Karpas-422 (cell line): ENCODE measurements at regions not wholly inside any gene's neighbourhood (a gene's known extent, or its start where the extent isn't known, plus 50 kb on each side); places are given as distances from the start of the nearest gene placed in this dataset.

ENCODE experiments used
- DNase-seq: peaks from one replicate; pipeline ENCODE4 v3.0.0-alpha.2; 2015
- H2AFZ ChIP-seq: fragments of 200-600 bp; sonication (generic); 2 replicates; pipeline ENCODE4 v1.6.1; 2014; ENCODE audit warnings: antibody characterized with exemption, low read length, mixed read lengths
- H3K27ac ChIP-seq: fragments of 200-600 bp; sonication (generic); 2 replicates; pipeline ENCODE4 v1.5.1; 2014; ENCODE audit warnings: mild to moderate bottlenecking, low read length, moderate library complexity
- H3K27me3 ChIP-seq: fragments of 200-600 bp; sonication (generic); 2 replicates; pipeline ENCODE4 v1.6.1; 2014; ENCODE audit warnings: low read length, mixed read lengths
- H3K36me3 ChIP-seq: fragments of 200-600 bp; sonication (generic); 2 replicates; pipeline ENCODE4 v1.6.1; 2014; ENCODE audit warnings: low read length, mixed read lengths; ENCODE audit not compliant: insufficient read depth
- H3K4me1 ChIP-seq: fragments of 200-600 bp; sonication (generic); 2 replicates; pipeline ENCODE4 v1.6.1; 2014; ENCODE audit warnings: mild to moderate bottlenecking, low read length, mixed read lengths
- H3K4me2 ChIP-seq: fragments of 200-600 bp; sonication (generic); 2 replicates; pipeline ENCODE4 v1.6.1; 2014; ENCODE audit warnings: low read length, low read depth, mild to moderate bottlenecking; ENCODE audit not compliant: poor library complexity, severe bottlenecking
- H3K4me3 ChIP-seq: fragments of 200-600 bp; sonication (generic); 2 replicates; pipeline ENCODE4 v1.5.1; 2014; ENCODE audit warnings: mild to moderate bottlenecking, antibody characterized with exemption, low read length, mixed read lengths
- H3K79me2 ChIP-seq: fragments of 200-600 bp; sonication (generic); 2 replicates; pipeline ENCODE4 v1.6.1; 2014; ENCODE audit warnings: mild to moderate bottlenecking, low read length, mixed read lengths
- H3K9ac ChIP-seq: fragments of 200-600 bp; sonication (generic); 2 replicates; pipeline ENCODE4 v1.6.0; 2014; ENCODE audit warnings: low read length
- H3K9me2 ChIP-seq: fragments of 200-600 bp; sonication (generic), shearing (Covaris generic); replicated peaks from 2 replicates; pipeline ENCODE4 v1.6.0; 2014; ENCODE audit warnings: mild to moderate bottlenecking, low read length, moderate library complexity; ENCODE audit not compliant: insufficient read depth
- H3K9me3 ChIP-seq: fragments of 300-700, 200-600 bp; sonication (generic); 2 replicates; pipeline ENCODE4 v1.6.1; 2014; ENCODE audit warnings: low read length, mixed read lengths
- H4K20me1 ChIP-seq: fragments of 200-600 bp; sonication (generic); 2 replicates; pipeline ENCODE4 v1.6.1; 2014; ENCODE audit warnings: mild to moderate bottlenecking, antibody characterized with exemption, low read length, low read depth; ENCODE audit not compliant: insufficient read depth

DNA sequence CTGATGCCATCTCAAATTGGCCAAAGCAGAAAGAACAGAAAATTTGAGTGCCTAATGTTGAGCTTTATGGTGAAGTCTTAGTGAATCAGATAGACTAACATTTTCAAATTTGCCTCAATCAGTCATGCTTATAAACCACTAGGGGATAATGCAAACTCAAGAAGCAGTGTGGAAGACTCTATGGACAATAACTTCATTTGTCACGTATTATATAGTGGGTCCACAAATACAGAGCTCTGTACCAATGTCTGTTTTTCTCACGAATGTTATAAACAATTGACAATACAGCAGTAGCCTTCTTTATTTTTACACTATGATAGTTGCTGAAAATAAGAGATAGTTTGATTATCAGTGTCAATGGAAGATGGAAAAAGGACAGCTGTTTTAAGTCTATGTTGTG, 190.8 kb upstream of the SLC8A1 start:
- Histone ChIP-seq H3K9me3 (no peaks in the 10 kb centered on the region), H4K20me1 (no peaks in the 10 kb centered on the region), H3K9me2 (no peaks in the 10 kb centered on the region), H3K4me3 (no peak overlapping the region), H3K79me2 (no peaks in the 10 kb centered on the region), H3K4me2 (no peak overlapping the region), H3K4me1 (no peaks in the 10 kb centered on the region), H3K9ac (no peak overlapping the region), H3K27ac (no peak overlapping the region), H2AFZ (no peak overlapping the region), H3K36me3 (no peaks in the 10 kb centered on the region), H3K27me3 (no peaks in the 10 kb centered on the region)
- no peak for DNase-seq

DNA sequence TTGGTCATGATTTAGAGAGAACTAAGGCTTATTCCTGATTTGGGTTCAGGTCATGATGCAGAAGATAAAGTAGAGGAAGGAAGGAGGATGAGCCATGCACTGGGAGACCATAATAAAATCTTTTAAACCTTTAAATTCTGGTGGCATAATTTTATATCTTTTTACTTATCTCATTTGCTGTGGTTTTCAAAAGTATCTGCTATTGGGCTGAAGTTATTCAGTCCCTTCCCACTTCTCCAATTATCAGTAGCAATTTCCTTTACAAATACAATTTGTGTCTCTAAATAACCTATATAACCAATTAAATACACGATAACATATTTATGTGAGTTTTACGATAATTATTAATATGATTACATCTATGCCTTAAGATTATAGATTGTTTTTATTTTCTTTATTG, 194.8 kb upstream of the SLC8A1 start:
- H3K9me3 ChIP-seq, result no peaks in the 10 kb centered on the region
- H3K4me2 ChIP-seq, result no peak overlapping the region
- H3K9ac ChIP-seq, result no peak overlapping the region
- H3K27ac ChIP-seq, result no peak overlapping the region
- H3K4me3 ChIP-seq, result no peak overlapping the region
- no peaks in the 10 kb centered on the region for H3K9me2 ChIP-seq
- no peaks in the 10 kb centered on the region for H3K36me3 ChIP-seq
- H4K20me1 ChIP-seq, result no peaks in the 10 kb centered on the region
- no peaks in the 10 kb centered on the region for H3K4me1 ChIP-seq
- no peaks in the 10 kb centered on the region for H3K27me3 ChIP-seq
- H3K79me2 ChIP-seq, result no peaks in the 10 kb centered on the region
- no peak for DNase-seq
- H2AFZ ChIP-seq, result no peak overlapping the region

DNA sequence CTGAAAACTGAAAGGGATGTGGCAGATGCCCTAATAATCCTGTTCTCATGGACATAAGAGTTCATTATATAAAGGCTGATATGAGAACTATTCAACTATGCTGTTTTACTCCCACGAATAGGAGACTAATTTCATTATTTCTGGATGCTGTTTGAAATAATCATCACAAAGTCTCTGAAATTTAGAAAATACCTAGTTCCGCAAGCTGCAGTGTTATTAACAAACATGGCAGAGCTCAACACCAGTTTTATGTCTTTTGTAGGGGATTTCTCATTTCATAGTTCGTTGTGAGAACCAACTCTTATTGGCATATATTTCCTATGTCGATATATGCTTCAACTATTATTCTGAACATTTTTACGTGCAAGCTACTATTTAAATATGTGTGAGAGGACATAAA, 200.3 kb upstream of the SLC8A1 start:
- Histone ChIP-seq H4K20me1 (no peaks in the 10 kb centered on the region), H3K9me2 (no peaks in the 10 kb centered on the region), H3K4me3 (no peak overlapping the region), H3K79me2 (no peaks in the 10 kb centered on the region), H2AFZ (no peak overlapping the region), H3K4me2 (no peak overlapping the region), H3K9me3 (no peaks in the 10 kb centered on the region), H3K4me1 (no peaks in the 10 kb centered on the region), H3K36me3 (no peaks in the 10 kb centered on the region), H3K27me3 (0 out of 2 replicates have a peak, but pooled peaks cover 3% of the 10 kb centered on the region), H3K9ac (no peak overlapping the region), H3K27ac (no peak overlapping the region)
- DNase-seq, result no peak

DNA sequence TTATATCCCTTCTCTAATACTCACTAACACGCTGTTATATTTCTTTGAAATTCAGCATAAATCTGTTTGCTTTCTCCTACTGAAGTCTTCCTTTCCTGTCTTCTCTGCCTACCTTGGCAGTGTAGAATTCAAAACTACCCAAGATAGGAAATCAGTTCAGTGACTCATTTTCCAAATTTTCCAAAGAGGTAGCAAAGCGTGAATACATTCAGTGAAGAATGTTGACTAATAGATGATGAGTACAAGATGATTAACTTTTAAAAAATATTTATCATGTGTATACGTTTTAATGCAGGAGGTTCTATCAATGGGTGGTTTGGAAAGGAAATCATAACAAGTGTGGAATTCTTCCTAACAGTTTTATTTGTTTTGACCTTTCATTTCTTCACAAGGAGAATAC, 201.9 kb upstream of the SLC8A1 start:
- no peak overlapping the region for H2AFZ ChIP-seq
- H3K9ac ChIP-seq, result no peak overlapping the region
- 0 out of 2 replicates have a peak, but pooled peaks cover 3% of the 10 kb centered on the region for H3K27me3 ChIP-seq
- H3K79me2 ChIP-seq, result no peaks in the 10 kb centered on the region
- H4K20me1 ChIP-seq, result no peaks in the 10 kb centered on the region
- no peaks in the 10 kb centered on the region for H3K36me3 ChIP-seq
- no peaks in the 10 kb centered on the region for H3K9me2 ChIP-seq
- H3K27ac ChIP-seq, result no peak overlapping the region
- H3K4me3 ChIP-seq, result no peak overlapping the region
- H3K4me1 ChIP-seq, result no peaks in the 10 kb centered on the region
- no peaks in the 10 kb centered on the region for H3K9me3 ChIP-seq
- H3K4me2 ChIP-seq, result no peak overlapping the region
- DNase-seq, result no peak

DNA sequence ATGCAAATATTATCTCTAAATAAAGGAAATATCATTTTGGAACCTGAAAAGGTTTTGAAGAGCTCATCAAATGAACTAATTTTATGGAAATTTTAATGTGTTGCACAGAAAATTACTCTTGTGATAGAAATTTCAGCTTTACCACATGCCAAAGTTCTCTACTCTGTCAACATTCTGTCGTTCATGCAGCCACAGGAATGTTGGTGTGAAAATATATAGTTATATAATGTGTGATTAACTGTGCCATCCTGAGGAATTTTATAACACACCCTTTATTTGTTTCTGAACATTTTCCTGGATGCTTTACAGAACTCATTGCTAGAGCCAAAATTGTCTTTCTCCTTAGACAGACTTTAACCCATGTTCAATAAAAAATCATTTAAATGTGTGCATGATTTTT, 202.5 kb upstream of the SLC8A1 start:
- H3K9me2 ChIP-seq, result no peaks in the 10 kb centered on the region
- H2AFZ ChIP-seq, result no peak overlapping the region
- H3K79me2 ChIP-seq, result no peaks in the 10 kb centered on the region
- no peak overlapping the region for H3K9ac ChIP-seq
- H4K20me1 ChIP-seq, result no peaks in the 10 kb centered on the region
- DNase-seq, result no peak
- H3K4me1 ChIP-seq, result no peaks in the 10 kb centered on the region
- 0 out of 2 replicates have a peak, but pooled peaks cover 3% of the 10 kb centered on the region for H3K27me3 ChIP-seq
- H3K36me3 ChIP-seq, result no peaks in the 10 kb centered on the region
- no peak overlapping the region for H3K4me2 ChIP-seq
- no peaks in the 10 kb centered on the region for H3K9me3 ChIP-seq
- H3K27ac ChIP-seq, result no peak overlapping the region
- no peak overlapping the region for H3K4me3 ChIP-seq

DNA sequence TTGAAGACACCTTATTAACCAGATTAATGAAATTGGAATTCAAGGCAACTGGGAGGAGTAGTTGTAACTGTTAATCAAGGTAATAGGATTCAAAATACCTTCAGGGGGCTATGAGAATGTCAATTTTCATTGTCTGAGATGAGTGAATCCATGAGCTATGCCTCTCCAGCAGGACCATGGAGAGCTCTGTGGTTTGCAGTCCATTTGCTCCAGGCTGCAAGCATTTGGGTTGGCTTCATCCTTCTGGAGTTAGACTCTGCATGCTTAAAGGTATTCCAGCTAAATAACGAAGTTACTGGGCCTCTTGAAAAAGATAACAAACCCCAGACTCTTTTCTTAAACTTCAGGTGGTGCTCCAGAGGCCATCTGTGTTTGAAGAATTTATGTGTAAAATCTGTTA, 207.1 kb upstream of the SLC8A1 start:
- no peaks in the 10 kb centered on the region for H4K20me1 ChIP-seq
- H3K9ac ChIP-seq, result no peak overlapping the region
- no peaks in the 10 kb centered on the region for H3K27me3 ChIP-seq
- H3K4me3 ChIP-seq, result no peak overlapping the region
- H3K36me3 ChIP-seq, result no peaks in the 10 kb centered on the region
- H3K9me2 ChIP-seq, result no peaks in the 10 kb centered on the region
- no peak overlapping the region for H3K27ac ChIP-seq
- H2AFZ ChIP-seq, result no peak overlapping the region
- DNase-seq, result no peak
- H3K4me1 ChIP-seq, result no peaks in the 10 kb centered on the region
- no peaks in the 10 kb centered on the region for H3K9me3 ChIP-seq
- no peak overlapping the region for H3K4me2 ChIP-seq
- no peaks in the 10 kb centered on the region for H3K79me2 ChIP-seq

DNA sequence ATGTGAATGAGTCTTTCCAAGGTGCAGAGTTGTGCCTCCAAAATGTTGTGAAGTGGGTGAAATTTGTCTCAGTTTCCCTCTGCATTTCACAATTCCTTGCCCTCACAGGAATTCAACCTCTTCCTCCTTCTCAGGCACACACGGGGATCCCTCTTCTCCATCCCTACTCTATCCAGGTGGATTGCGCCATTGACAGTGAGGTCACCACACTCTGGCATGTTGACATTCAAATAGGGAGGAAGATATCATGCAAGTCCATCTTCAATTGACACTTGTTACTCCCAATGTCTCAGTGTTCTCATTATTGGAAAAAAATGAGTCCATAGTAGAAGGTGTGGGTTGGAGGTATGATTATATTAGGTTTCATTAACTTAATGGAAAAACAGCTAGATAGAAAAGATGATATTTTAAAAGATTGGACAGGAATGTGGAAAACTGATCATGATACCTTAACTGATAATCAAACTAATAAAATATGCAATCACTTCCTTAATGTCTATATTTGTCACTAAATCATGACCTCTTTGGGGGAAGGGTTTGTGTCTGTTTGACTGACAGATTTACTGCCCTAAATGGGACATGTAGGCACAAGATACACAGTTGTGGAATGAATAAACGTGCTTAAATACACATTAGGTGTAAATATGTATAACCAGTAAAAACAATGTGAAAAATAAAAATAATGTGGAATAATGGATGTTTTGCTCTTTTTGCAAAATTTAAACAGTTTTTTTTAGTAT, 213.8 kb upstream of the SLC8A1 start:
- Histone ChIP-seq H3K4me2 (no peak overlapping the region), H3K4me3 (no peak overlapping the region), H3K4me1 (no peaks in the 10 kb centered on the region), H3K79me2 (no peaks in the 10 kb centered on the region), H3K27me3 (no peaks in the 10 kb centered on the region), H3K9me3 (no peaks in the 10 kb centered on the region), H3K9ac (no peak overlapping the region), H3K27ac (no peak overlapping the region), H2AFZ (no peak overlapping the region), H3K36me3 (no peaks in the 10 kb centered on the region), H4K20me1 (no peaks in the 10 kb centered on the region), H3K9me2 (no peaks in the 10 kb centered on the region)
- DNase-seq, result no peak

DNA sequence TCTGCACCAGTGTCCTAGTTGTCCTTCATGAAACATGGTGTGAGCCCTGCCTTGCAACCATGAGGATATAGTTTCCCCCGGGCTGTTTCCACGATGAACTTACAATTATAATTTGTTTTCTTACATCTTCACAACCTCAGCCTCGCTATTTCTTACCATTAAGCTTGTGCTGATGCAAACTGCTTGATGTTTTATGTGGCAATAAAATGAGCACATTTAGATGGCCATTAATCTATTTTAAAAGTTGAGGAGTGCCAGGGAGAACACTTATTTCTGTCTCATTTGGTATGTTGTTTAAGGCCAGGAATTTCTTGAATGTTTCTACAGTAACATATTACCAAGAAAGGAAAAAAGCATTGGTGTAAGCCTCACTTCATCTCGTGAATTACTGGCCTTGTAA, 214.5 kb upstream of the SLC8A1 start:
- Histone ChIP-seq H3K36me3 (no peaks in the 10 kb centered on the region), H3K4me1 (no peaks in the 10 kb centered on the region), H3K27ac (no peak overlapping the region), H3K9me2 (no peaks in the 10 kb centered on the region), H3K9ac (no peak overlapping the region), H4K20me1 (no peaks in the 10 kb centered on the region), H3K4me2 (no peak overlapping the region), H3K9me3 (no peaks in the 10 kb centered on the region), H2AFZ (no peak overlapping the region), H3K79me2 (no peaks in the 10 kb centered on the region), H3K27me3 (no peaks in the 10 kb centered on the region), H3K4me3 (no peak overlapping the region)
- DNase-seq, result no peak
